Prostate gland (tissue), 2 donors: ENCODE measurements at regions not wholly inside any gene's neighbourhood (a gene's known extent, or its start where the extent isn't known, plus 50 kb on each side); places are given as distances from the start of the nearest gene placed in this dataset.

Experiments used
- POLR2A ChIP-seq: fragments of 450-650 bp; IDR thresholded peaks from one replicate; pipeline ENCODE4 v1.6.1; 2016; ENCODE audit warnings: antibody characterized with exemption, mild to moderate bottlenecking
- POLR2AphosphoS5 ChIP-seq: sonication (generic); formaldehyde crosslinking; IDR thresholded peaks from one replicate; pipeline ENCODE4 v1.6.1; 2017; ENCODE audit warnings: antibody characterized with exemption
- TF ChIP-seq, protein P1 (sequence below), 4 experiments: fragments of 200-600 bp in 2 of 4; fragments of 450-650 bp in 2 of 4; sonication (generic) in 2 of 4; IDR thresholded peaks; 1 replicate in 3 of 4; 2 replicates in 1 of 4; pipeline ENCODE4 v1.5.1; 2016 to 2019; ENCODE audit warnings: antibody characterized with exemption in 4 of 4, mild to moderate bottlenecking in 2 of 4, moderate library complexity in 2 of 4

GRCh38 chr18:30727849-30728248, 314.7 kb downstream of the DSC3 start:
- TF ChIP-seq, protein P1, sequence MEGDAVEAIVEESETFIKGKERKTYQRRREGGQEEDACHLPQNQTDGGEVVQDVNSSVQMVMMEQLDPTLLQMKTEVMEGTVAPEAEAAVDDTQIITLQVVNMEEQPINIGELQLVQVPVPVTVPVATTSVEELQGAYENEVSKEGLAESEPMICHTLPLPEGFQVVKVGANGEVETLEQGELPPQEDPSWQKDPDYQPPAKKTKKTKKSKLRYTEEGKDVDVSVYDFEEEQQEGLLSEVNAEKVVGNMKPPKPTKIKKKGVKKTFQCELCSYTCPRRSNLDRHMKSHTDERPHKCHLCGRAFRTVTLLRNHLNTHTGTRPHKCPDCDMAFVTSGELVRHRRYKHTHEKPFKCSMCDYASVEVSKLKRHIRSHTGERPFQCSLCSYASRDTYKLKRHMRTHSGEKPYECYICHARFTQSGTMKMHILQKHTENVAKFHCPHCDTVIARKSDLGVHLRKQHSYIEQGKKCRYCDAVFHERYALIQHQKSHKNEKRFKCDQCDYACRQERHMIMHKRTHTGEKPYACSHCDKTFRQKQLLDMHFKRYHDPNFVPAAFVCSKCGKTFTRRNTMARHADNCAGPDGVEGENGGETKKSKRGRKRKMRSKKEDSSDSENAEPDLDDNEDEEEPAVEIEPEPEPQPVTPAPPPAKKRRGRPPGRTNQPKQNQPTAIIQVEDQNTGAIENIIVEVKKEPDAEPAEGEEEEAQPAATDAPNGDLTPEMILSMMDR (IDR thresholded peaks at IDR 0.05) = no peak
- no peak for TF ChIP-seq POLR2A
- TF ChIP-seq POLR2AphosphoS5 = no peak
